HAP-1 (cell line): ENCODE measurements at regions not wholly inside any gene's neighbourhood (a gene's known extent, or its start where the extent isn't known, plus 50 kb on each side); places are given as distances from the start of the nearest gene placed in this dataset.
"Not testable (repeated sequence)": the region's sequence is repeated elsewhere in the genome, so short reads cannot be mapped to it uniquely, and the experiment has no call there.

Experiments
- DNase-seq, 2 experiments: peaks; one replicate each; pipeline ENCODE4 v3.0.0-alpha.2; 2016 to 2020; ENCODE audit warnings: low spot score in 2 of 2
- H3K27me3 ChIP-seq: fragments of 250-450 bp; sonication (Bioruptor Pico); 2 replicates; pipeline ENCODE4 v1.5.1; 2020; ENCODE audit warnings: low read depth, mild to moderate bottlenecking, moderate library complexity
- H3K36me3 ChIP-seq: fragments of 250-450 bp; sonication (Bioruptor Pico); replicated peaks from 2 replicates; pipeline ENCODE4 v1.5.1; 2020; ENCODE audit warnings: mild to moderate bottlenecking
- H3K4me1 ChIP-seq: fragments of 250-450 bp; sonication (Bioruptor Pico); 2 replicates; pipeline ENCODE4 v1.5.1; 2020; ENCODE audit warnings: mild to moderate bottlenecking
- H3K4me3 ChIP-seq: fragments of 250-450 bp; sonication (Bioruptor Pico); 2 replicates; pipeline ENCODE4 v1.5.1; 2020; ENCODE audit warnings: mild to moderate bottlenecking, moderate library complexity
- H3K9me3 ChIP-seq: fragments of 250-450 bp; sonication (Bioruptor Pico); 2 replicates; pipeline ENCODE4 v1.5.1; 2020; ENCODE audit warnings: mild to moderate bottlenecking, moderate library complexity
- in situ Hi-C: fragments of 300-500 bp; cut with MboI; formaldehyde crosslinking; loops from 3 replicates; pipeline ENCODE4 v1.14.3; 2020; ENCODE audit warnings: low sequenced_read_pairs, inconsistent platforms, mixed read lengths

DNA sequence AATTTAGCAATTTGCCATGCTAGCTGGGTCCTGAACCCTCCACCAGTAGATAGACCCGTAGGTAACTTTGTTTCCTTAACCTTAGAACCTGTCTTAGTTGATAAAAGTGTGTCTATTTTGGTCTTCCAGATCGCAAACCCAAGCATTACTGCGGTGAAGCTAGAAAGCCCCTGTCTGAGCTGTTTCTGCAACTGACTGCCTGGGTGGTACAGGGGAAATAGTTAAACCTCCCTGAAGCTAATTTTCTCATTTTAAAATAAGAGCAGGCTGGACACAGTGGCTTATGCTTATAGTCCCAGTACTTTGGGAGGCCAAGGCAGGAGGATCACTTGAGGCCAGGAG is 67.9 kb upstream of the EPCAM start:
- no peak for DNase-seq
- peaks cover 56% of the 10 kb centered on the region for H3K4me1 ChIP-seq
- H3K4me3 ChIP-seq: no peak overlapping the region
- no peaks in the 10 kb centered on the region for H3K27me3 ChIP-seq
- in situ Hi-C loops: no loop called here
- no peaks in the 10 kb centered on the region for H3K36me3 ChIP-seq
- no peaks in the 10 kb centered on the region for H3K9me3 ChIP-seq

GRCh38 chr2:47300609-47301276 is 68.4 kb upstream of the EPCAM start:
- H3K4me3 ChIP-seq: no peak overlapping the region
- no peaks in the 10 kb centered on the region for H3K27me3 ChIP-seq
- peaks cover 61% of the 10 kb centered on the region for H3K4me1 ChIP-seq
- DNase-seq: no peak
- H3K9me3 ChIP-seq: no peaks in the 10 kb centered on the region
- no peaks in the 10 kb centered on the region for H3K36me3 ChIP-seq
- in situ Hi-C loops: no loop called here

DNA sequence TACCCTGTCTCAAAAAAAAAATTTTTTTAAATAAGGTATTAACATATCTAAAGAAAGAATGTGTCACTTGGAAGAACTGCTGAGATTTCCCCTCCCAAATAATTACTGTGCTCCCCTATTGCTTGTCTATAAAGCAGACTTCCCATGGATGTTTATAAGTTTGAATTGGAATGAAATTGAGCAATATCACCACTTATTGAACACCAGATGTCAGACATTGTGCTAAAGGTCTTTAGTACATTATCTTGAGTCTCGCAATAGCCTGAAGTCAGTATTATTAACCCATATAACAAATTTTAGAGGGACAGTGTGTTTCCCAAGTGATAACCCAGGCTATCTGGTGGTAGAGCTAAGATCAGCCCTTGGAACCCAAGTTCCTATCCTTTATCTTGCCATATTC is 69.0 kb upstream of the EPCAM start:
- peak in 1 of 2 experiments; percentile 85 for DNase-seq
- no peaks in the 10 kb centered on the region for H3K27me3 ChIP-seq
- no peaks in the 10 kb centered on the region for H3K9me3 ChIP-seq
- H3K36me3 ChIP-seq: no peaks in the 10 kb centered on the region
- H3K4me1 ChIP-seq: peaks cover 62% of the 10 kb centered on the region
- H3K4me3 ChIP-seq: no peak overlapping the region
- in situ Hi-C loops: no loop called here

- peak; percentile 77 to 80 for DNase-seq
- no peak overlapping the region for H3K4me3 ChIP-seq
- H3K36me3 ChIP-seq: no peaks in the 10 kb centered on the region
- in situ Hi-C loops: no loop called here
- peaks cover 67% of the 10 kb centered on the region for H3K4me1 ChIP-seq
- no peaks in the 10 kb centered on the region for H3K9me3 ChIP-seq
- no peaks in the 10 kb centered on the region for H3K27me3 ChIP-seq
Observed at GRCh38 chr2:47299555-47299954, 69.6 kb upstream of the EPCAM start.

DNA sequence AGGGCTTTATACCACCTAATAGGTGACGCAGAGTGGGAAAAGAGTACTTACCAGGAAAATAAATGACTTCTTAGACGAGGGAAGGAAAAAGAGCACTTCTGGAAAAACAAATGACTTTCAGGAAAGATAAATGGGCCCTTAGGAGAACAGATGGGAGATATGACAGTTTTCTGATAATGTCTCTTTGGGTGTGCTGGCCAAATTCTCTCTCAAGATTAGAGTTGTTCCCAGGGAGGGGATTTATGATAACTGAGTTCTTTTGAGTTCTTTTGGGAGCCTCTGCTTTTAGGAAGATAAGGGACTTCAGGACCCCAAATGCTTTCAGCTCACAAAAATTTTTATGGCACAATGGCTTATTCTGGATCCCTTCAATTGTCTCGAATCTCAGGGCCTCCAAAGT is 70.3 kb upstream of the EPCAM start:
- H3K4me1 ChIP-seq: peaks cover 75% of the 10 kb centered on the region
- in situ Hi-C loops: no loop called here

GRCh38 chr2:47297767-47298425 is 71.2 kb upstream of the EPCAM start:
- Histone ChIP-seq H3K4me3 (no peak overlapping the region; the same call in 1 of the 2 replicates), H3K4me1 (peaks cover 71% of the 10 kb centered on the region), H3K36me3 (no peaks in the 10 kb centered on the region), H3K27me3 (no peaks in the 10 kb centered on the region), H3K9me3 (no peaks in the 10 kb centered on the region)
- in situ Hi-C loops: no loop called here
- peak; percentile 77 to 93 for DNase-seq

More for the DNA sequence above, 70.3 kb upstream of the EPCAM start:
- H3K4me3 ChIP-seq: 0 out of 2 replicates have a peak overlapping the region, but pooled peaks have one; percentile 1
- no peaks in the 10 kb centered on the region for H3K36me3 ChIP-seq
- H3K9me3 ChIP-seq: no peaks in the 10 kb centered on the region
- DNase-seq: no peak
- no peaks in the 10 kb centered on the region for H3K27me3 ChIP-seq

DNA sequence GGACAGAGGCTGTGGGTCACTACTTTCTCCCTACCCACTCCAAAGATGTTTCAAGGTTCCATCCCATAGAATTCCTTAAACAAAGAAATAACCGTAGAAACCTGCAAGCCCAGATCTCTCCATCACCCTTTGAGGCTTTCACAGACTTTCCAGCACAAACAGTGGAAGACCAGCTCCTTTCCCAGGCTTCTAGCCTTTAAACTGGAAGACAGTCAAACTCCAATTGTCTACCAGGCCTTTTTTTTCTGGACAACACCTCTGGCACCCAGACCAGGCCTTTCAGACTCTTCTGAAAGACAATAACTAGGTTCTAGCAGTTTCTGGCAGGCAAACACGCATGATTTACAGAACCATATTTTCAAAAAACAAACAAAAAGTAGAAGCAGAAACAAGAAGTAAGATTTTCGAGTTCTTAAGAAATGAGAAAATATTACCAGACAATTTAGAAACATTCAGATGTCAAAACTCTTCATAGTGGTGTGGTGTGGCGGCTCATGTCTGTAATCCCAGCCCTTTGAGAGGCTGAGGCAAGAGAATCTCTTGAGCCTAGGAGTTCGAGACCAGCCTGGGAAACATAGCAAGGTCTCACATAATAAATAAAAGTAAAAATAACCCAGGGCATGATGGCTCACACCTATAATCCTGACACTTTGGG is 73.0 kb upstream of the EPCAM start:
- peak; percentile 61 to 81 for DNase-seq
- H3K9me3 ChIP-seq: no peaks in the 10 kb centered on the region
- H3K4me3 ChIP-seq: no peak overlapping the region
- in situ Hi-C loops: no loop called here
- H3K27me3 ChIP-seq: no peaks in the 10 kb centered on the region
- peaks cover 68% of the 10 kb centered on the region for H3K4me1 ChIP-seq
- no peaks in the 10 kb centered on the region for H3K36me3 ChIP-seq

DNA sequence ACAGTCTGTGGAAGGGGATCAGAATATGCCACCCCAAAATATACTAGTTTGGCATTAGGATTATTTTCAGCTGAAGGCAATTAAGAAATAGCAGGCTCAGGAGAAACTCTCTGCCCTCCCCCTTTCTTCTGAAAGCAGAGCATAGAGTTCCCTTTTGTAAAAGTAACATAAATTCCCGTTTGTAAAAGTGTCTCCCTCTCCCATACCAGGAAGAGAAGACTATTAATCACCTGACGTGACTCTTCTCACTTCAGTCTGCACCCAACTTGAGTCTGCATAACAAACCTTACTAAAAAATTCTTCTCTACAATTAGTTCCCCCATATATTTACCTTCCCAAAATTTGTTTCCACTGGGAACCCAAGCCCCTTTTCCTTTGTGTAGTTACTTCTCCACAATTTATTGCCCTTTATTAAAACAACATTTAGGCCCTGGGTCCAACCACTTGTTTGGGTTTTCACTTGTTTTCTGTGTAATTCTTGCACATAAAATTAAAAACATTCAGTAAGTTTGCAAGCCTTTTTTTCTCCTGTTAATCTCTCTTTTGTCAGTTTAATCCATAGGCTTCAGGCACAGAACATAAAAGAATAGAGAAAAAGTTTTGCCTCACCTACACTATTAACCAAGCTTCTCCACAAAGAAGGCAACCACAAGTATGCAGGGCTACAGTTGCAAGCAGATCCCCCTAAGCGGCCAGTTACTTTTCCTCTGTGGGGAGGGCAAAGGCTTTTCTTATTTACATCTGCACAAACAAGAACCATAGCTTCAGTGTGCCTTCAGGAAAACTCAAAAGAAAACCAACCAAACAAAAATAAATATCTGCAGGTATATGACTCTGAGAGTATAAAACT is 73.8 kb upstream of the EPCAM start:
- Histone ChIP-seq H3K4me3 (peak overlapping the region; percentile 3; the same call in 1 of the 2 replicates), H3K27me3 (no peaks in the 10 kb centered on the region), H3K4me1 (peaks cover 61% of the 10 kb centered on the region), H3K9me3 (no peaks in the 10 kb centered on the region), H3K36me3 (no peaks in the 10 kb centered on the region)
- DNase-seq: peak; percentile 86 to 100
- in situ Hi-C loops: no loop called here

GRCh38 chr2:47293976-47294375 is 75.1 kb upstream of the EPCAM start:
- Histone ChIP-seq H3K4me1 (peaks cover 53% of the 10 kb centered on the region), H3K9me3 (no peaks in the 10 kb centered on the region), H3K4me3 (no peak overlapping the region), H3K27me3 (no peaks in the 10 kb centered on the region), H3K36me3 (no peaks in the 10 kb centered on the region)
- no peak for DNase-seq
- in situ Hi-C loops: no loop called here

- Histone ChIP-seq H3K4me3 (no peak overlapping the region), H3K4me1 (peaks cover 29% of the 10 kb centered on the region), H3K9me3 (no peaks in the 10 kb centered on the region), H3K27me3 (no peaks in the 10 kb centered on the region), H3K36me3 (no peaks in the 10 kb centered on the region)
- in situ Hi-C loops: no loop called here
- DNase-seq: peak in 1 of 2 experiments; percentile 55
Observed at GRCh38 chr2:47288864-47289263, 80.2 kb upstream of the EPCAM start.

DNA sequence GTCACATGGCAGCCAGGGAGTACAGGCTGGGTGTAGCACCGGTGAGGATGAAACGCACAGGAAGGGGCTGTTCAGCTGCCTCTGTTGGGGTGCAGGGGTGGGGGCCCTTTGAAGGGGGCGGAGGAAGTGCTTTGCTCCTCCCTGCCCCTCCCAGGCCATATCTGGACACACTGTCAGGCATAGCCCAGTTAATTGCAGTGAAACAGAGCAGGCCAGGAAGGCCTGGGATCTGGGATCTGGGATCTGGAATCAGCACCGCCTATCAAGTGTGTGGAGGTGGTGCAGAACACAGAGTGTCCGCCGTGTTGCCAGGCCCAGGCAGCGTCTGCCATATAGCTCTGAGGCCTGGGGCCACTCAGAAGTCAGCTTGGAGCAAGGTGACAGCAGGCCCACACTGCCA is 85.5 kb upstream of the EPCAM start:
- peaks cover 30% of the 10 kb centered on the region for H3K4me1 ChIP-seq
- in situ Hi-C loops: no loop called here
- H3K9me3 ChIP-seq: no peaks in the 10 kb centered on the region
- no peak for DNase-seq
- H3K36me3 ChIP-seq: no peaks in the 10 kb centered on the region
- H3K27me3 ChIP-seq: no peaks in the 10 kb centered on the region
- no peak overlapping the region for H3K4me3 ChIP-seq

GRCh38 chr2:47282621-47283272 is 86.4 kb upstream of the EPCAM start:
- no peaks in the 10 kb centered on the region for H3K9me3 ChIP-seq
- peaks cover 23% of the 10 kb centered on the region for H3K4me1 ChIP-seq
- H3K4me3 ChIP-seq: no peak overlapping the region
- in situ Hi-C loops: no loop called here
- no peaks in the 10 kb centered on the region for H3K27me3 ChIP-seq
- peak; percentile 45 to 67 for DNase-seq
- no peaks in the 10 kb centered on the region for H3K36me3 ChIP-seq

- H3K9me3 ChIP-seq, H3K4me3 ChIP-seq, DNase-seq, H3K36me3 ChIP-seq, H3K27me3 ChIP-seq, in situ Hi-C loops: not testable (repeated sequence)
- peaks cover 34% of the 10 kb centered on the region for H3K4me1 ChIP-seq
Observed at GRCh38 chr2:47279525-47279924, 89.6 kb upstream of the EPCAM start.
